ENCODE measurements at regions not wholly inside any gene's neighbourhood (a gene's known extent, or its start where the extent isn't known, plus 50 kb on each side); places are given as distances from the start of the nearest gene placed in this dataset.

- no peak for DNase-seq
Observed at GRCh38 chr22:49599691-49600455, 227.8 kb downstream of the BRD1 start.

GRCh38 chr22:49599039-49599438, 228.6 kb downstream of the BRD1 start:
- DNase-seq = no peak

DNA sequence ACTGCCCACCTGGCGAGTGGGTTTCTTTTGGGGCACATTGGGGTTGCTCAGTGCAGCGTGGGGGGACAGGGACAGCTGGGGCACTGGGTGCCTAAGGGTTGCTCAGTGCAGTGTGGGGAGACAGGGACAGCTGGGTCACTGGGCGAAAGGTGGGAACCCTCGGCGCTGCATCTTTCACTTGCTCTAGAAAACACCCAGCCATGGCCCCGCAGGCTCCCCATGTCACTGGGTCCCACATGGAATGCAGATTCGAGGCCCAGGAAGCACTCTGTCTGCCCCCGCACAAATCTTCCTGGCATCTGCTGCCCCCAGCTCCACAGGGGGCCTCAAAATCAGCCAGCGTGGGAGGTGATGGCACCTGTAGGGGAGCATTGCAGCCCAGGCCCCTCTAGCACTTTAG, 229.3 kb downstream of the BRD1 start:
- DNase-seq = no peak

DNA sequence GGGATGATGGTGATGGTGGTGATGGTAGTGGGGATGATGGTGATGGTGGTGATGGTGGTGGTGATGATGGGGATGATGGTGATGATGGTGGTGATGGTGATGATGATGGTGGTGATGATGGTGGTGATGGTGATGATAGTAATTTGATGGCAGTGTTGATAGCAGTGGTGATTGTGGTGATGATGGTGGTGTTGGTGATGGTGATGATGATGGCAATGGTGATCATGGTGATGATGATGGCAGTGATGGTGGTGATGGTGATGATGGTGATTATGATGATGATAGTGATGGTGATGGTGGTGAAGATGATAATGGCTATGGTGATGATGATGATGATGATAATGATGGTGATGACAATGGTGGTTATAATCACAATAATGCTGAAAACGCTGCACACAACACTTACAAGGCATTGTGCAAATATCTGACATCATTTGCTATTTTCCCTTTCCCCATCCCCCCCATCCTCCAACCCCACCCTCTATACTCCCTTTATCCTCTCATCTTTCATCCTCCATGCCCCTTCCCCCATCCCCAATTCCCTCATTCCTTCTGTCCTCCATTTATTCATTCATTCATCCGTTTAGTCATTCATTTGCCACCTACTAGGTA, 230.1 kb downstream of the BRD1 start:
- no peak for DNase-seq

DNA sequence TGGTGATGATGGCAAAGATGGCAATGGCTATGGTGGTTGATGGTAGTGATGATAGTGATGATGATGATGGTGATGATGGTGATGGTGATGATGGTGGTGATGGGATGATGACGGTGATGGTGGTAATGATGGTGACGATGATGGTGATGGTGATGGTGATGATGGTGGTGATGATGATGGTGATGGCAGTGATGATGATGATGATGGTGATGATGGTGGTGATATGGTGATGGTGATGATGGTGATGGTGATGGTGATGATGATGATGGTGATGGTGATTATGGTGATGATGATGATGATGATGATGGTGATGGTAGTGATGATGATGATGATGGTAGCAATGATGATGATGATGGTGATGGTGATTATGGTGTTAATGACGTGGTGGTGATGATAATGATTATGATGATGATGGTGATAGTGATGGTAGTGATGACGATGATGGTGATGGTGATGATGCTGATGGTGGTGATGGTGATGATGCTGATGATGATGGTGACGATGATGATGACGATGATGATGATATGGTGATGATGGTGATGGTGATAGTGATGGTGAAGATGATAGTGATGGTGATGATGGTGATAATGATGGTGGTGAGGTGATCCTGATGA, 232.1 kb downstream of the BRD1 start:
- DNase-seq = no peak

DNA sequence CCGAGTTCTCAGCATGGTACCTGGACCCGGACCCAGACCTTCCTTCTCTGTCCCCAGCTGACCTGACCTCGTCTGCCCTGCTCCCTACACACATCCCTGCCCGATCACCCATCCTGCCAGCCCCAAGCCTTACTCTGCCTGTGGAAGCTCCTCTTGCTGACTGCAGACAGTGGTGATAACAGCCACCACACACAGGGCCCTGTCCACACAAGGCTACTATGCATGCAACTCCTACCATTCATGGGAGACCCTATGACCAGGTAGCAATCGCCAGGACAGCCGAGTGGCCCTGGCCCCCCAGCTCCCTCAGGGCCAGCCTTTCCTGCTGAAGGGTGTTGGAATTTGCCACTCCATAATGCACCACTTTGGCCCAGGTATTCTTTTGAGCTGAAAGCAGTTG, 233.6 kb downstream of the BRD1 start:
- DNase-seq = no peak

DNA sequence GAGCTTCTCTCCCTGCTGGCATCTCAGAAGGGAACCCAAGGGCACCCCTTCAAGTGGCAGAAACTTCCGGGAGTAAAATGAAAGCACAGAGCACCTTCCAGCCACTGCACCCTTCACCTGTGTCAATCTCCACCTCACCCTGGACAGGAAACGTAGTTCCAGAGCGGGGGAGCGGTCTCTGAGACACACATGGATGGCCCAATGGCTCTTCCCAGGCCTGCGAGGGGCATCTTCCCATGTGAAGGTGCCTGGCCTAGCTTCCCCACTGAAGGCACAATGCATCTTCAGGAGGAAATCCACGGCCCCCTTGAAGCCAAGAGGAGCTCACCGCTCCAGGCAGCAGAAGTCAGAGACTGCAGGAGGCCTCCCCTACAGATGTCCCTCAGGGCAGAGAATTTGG, 234.2 kb downstream of the BRD1 start:
- no peak for DNase-seq

- DNase-seq = no peak
Observed at GRCh38 chr22:49592780-49593501, 234.7 kb downstream of the BRD1 start.

DNA sequence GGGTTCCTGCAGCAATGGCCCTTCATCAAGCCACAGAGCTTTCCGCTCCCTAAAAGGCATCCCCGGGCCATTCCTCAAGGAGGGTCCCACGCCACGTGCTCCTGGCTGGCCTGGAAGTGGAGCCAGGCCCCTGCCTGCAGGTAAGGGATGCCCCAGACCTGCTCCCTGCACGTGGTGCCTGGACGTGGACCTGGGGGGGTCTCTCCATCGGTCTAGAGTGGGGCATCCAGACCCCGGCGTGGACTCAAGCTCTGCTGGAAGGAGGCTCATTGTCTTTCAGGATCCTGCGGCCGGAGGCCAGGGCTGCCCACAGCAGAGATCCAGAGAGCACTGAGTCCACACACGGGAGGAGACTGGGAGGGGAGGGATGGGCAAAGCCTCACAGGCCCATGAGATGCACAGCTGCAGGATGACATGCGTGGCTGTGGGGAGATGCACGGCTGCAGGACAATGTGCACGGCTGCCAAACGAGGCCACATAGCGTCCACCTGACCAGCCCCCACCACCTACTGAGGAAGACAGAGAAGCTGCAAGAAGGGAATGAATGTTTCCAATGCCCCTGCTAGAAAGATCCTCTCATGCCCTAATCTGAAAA, 236.7 kb downstream of the BRD1 start:
- DNase-seq = no peak

DNA sequence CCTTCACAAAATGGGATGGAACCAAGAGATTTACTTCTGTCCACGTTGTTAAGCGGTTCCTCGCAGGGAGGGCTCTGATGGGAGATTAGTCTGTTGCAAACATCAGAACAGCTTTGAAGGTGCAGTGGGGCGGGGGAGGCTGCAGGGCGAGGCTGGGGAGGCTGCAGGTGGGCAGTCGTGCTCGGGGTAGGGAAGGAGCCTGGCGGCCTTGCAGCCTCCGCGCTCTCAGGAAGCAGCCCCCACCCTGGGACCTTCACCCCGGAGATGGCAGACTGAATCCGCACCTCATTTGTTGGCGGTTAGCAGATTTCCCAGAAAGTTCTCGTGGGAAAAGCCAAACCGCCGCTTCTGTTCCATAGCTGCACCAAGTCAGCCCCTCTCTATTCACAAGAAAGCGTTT, 237.3 kb downstream of the BRD1 start:
- DNase-seq = no peak

GRCh38 chr22:49589811-49590210, 237.9 kb downstream of the BRD1 start:
- no peak for DNase-seq

GRCh38 chr22:49589301-49589700, 238.4 kb downstream of the BRD1 start:
- no peak for DNase-seq

DNA sequence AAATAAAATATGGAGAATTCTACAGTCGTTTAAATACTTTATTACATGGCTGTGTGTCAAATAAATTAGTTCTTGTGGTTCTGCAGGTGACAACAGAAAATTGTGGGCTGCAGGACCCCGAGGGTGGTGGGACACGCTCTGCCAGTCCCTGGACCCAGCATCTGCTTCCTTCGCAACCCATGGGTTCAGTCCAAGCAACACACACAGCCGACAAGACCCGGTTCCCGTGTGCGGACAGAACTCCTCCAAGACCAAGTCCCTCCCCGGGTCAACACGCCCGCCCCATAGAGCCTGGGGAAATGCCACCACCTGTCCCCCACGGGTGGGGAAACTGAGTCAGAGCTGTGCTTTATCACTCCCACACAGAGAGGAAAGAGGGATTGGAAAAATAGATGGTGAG, 238.9 kb downstream of the BRD1 start:
- DNase-seq = no peak

DNA sequence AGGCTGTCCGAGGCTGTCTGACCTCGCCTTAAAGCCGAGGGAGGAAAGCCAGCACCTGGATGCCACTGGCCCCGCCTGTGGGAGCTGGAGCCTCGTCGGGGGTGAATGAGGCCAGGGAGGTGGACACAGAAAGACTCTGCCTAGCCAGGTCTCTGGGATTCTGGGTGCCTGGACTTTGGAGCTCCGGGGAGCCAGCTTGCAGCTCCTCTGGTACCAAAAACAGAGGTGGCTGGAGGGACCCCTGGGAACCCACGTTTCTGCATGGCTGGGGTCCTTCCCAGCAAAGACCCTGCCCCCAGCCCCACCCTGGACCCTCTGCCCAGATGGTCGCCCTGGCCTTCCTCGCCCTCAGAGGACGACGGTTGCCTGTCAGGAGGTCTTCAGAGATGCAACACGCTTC, 239.7 kb downstream of the BRD1 start:
- no peak for DNase-seq

- DNase-seq = no peak
Observed at GRCh38 chr22:49587421-49587820, 240.3 kb downstream of the BRD1 start.

- no peak for DNase-seq
Observed at GRCh38 chr22:49586873-49587272, 240.8 kb downstream of the BRD1 start.

DNA sequence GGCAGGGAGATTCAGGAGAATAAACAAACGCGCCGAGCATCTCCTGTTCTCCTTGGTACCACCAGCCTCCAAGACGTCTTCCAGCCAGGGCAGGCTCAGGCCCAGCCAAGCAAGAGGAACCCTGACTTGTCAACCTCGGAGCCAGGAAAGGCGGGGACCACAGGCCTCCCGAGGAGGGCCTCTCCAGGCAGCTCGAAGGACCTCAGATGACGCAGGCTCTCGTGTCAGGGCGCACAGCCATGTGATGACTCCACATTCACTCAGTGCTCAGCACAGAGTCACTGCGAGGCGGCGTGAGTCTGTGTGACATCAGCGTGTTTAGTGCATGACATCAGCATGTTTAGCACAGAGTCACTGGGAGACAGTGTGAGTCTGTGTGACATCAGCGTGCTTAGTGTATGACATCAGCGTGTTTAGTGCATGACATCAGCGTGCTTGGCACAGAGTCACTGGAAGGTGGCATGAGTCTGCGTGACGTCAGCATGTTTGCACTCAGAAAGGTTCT, 241.4 kb downstream of the BRD1 start:
- no peak for DNase-seq

GRCh38 chr22:49585461-49586243, 242.0 kb downstream of the BRD1 start:
- no peak for DNase-seq

- DNase-seq = no peak
Observed at GRCh38 chr22:49583886-49584505, 243.7 kb downstream of the BRD1 start.

GRCh38 chr22:49583341-49583740, 244.3 kb downstream of the BRD1 start:
- no peak for DNase-seq

GRCh38 chr22:49582678-49583077, 245.0 kb downstream of the BRD1 start:
- no peak for DNase-seq

DNA sequence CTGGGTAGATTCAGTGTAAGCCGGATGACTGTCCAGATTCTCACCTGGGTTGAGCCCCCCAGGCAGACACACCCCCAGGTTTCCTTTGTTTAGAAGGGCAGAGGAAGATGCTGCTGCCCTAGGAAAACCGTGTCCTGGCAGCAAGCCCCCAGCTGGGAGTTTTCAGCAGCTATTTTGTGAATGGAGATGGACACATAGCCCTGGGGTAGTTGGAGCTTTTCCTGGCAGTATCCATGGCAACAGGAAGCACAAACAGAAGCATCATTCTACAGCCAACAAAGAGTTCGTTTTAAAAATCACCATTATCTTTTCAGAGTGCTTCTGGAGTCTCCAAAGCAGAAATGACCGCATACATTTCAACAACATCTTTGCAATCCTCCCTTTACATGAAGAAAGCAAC, 245.5 kb downstream of the BRD1 start:
- DNase-seq = no peak
